ENCODE measurements at regions not wholly inside any gene's neighbourhood (a gene's known extent, or its start where the extent isn't known, plus 50 kb on each side); places are given as distances from the start of the nearest gene placed in this dataset.

DNA sequence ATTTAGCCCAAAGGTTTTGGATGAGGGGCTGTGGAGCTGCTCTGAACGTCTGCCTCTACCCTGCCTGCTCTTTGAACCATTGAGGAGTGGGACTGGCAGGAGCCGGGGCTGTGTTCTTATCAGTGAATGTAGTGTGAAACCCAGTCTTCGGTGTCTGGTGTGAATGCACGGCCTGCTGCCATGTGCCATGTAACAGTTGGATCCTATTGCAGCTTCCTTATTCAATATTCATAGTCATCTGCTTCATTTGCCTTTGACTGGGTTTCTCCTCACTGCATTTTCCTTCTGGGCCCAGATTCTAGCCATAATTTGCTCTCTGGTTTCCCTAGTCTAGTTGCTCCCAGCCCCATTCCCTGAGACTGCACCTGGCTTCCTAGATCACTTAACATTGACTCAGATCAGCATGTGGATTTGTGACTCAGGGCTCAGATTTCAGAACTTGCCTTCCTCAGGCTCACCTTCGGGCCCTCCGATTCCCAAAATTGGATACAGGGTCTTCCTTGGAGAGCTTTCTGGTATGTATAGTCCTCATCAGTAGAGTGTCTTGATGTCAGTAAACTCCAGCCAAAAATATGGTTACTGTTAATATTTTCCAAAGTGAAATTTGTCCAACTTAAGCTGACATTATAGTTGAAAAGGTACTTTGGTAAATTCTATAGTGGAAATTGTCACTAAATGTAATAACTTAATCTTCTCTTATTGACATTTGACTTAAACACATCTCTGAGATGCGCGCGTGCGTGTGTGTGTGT lies 94.0 kb upstream of the DDIT4L start:
- no peak for DNase-seq (ENCODE audit: low read depth)

DNA sequence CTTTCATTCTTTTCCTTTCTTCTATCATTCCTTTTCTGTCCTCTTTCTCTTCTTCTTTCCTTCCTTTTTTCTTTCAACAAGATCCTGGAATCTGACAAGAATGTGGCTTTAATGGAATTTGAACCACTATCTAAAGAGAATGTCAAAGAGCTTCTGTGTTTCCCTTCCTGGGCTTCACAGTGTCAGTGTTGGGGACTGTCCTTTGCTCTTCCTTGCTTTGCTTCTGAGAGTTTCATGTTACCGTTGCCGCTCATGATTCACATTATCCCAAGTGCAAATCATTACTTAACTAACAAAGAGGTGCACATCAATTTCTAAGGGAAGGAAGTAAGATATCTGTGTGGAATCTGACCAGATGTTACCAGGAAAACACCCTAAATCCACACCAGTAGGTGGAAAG lies 90.5 kb upstream of the DDIT4L start:
- no peak for DNase-seq (ENCODE audit: low read depth)

DNA sequence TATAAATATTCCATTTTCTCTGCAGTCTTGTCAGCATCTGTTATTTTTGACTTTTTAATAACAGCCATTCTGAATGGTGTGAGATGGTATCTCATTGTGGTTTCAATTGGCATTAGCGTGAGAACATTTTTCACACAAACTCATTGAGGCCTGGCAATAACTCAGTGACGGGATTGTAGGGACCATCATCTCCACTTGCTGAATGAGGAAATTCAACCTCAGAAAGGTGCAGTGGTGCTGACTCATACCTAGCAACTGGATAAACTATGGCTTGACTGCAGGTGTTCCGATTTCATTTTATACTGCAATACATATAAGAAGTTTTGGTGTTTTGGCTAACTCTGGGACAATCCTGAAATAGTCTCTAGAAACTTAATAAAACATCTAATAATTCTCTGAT lies 88.3 kb upstream of the DDIT4L start:
- DNase-seq (ENCODE audit: low read depth): no peak

DNA sequence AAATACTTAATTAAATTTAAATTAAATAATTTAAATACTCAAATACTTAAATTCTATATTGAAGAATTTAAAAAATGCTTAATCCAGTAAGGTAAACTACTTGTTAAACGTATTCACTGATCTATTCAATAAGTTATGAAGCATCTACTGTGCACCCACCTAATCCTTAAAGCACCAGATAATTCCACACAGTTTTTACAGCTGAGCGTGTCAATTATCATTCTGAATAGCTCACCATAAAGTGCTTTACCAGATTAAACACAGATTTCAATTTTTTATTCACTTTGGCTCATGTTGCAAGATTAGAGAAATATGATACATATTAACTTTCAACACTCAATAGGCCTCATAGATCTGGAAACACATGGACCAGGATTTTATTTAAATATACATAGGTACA lies 79.2 kb upstream of the DDIT4L start:
- no peak for DNase-seq (ENCODE audit: low read depth)

DNA sequence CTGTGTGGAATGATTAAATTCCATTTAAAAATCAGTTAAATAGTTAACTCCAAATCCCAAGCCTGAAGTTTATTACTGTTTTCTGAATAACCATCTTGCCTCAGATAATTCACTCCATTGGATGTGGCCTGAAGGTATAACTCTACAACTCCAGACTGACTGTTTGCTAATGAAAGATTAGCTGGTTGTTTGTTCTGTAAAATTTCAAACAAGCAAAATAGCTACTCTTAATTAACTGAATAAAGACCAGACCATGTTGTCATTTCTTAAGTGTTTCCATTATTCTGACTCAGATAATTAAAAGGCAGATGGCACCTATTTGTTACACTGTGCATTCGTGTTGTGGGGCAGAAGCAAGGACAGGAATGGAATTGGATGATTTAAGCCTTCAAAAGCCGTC lies 78.5 kb upstream of the DDIT4L start:
- DNase-seq (ENCODE audit: low read depth): no peak

DNA sequence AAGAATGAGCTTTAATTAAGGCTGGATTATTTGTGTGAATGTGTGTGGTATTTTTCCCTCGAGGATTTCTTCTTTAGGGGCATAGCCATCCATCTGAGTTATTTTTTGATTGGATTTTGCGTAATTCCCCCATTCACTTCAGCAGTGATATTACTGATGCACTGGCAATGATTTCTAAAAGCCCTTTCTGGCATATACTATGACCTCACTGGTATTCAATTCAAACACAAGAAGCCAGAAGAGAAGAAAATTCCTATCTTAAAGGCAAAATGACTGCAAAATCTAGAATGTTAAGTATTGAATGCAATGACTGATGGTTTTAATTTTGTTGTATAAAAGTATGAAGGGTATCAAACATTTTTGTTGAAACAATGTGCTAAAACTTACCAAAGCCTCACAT lies 71.1 kb upstream of the DDIT4L start:
- no peak for DNase-seq (ENCODE audit: low read depth)

DNA sequence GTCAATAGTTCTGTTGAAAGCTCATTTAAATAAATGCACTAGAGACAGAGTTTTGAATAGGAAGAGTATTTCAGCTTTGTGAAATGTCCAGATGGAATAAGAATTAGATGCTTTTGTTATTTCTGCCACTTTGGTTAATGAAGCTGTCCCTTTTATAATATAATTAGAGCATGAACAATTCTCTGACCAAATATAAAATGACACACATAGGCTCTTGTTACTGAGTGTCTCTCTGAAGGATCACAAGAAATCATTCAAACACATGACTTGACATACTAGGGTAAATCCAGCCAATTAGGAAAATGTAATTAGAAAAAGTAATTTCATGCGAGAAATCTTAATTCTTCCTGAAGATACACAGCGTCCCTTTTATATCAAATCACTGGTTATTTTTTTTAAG lies 68.4 kb upstream of the DDIT4L start:
- DNase-seq (ENCODE audit: low read depth): no peak

DNA sequence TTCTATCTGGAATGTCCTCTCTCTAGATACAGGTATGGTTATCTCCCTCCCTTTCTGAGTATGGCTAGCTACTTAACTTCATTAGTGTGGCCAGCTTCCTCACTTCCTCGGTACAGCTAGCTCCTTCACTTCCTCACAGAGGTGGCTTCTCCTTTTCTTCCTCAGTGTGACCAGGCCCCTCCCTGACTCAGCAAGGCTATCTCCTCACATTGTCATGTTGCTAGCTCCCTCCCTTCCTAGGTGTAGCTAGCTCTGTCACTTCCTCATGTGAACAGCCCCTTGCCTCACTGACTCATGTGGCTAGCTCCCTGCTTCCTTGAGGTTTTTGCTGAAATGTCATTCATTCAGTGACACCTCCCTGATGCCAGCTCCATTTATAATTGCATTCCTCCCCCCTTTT lies 67.3 kb upstream of the DDIT4L start:
- DNase-seq (ENCODE audit: low read depth): no peak

DNA sequence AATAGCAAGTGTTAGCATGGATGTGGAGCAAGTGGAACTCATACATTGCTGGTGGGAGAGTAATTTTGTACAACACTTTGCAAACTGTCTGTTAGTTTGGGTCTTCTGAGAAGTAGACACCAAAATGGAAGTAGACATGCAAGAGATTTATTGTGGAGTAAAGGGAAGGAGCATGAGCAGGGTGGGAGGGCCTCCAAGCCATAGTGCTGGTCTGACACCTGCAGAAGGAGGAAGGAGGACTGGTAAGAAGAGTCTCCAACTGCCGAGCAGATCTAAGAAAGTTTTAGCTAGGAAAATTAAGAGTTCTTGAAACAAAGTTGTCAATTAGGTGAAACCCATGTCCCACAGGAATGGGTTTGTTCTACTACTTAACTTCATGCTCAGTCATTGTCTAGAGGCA lies 64.0 kb upstream of the DDIT4L start:
- no peak for DNase-seq (ENCODE audit: low read depth)

DNA sequence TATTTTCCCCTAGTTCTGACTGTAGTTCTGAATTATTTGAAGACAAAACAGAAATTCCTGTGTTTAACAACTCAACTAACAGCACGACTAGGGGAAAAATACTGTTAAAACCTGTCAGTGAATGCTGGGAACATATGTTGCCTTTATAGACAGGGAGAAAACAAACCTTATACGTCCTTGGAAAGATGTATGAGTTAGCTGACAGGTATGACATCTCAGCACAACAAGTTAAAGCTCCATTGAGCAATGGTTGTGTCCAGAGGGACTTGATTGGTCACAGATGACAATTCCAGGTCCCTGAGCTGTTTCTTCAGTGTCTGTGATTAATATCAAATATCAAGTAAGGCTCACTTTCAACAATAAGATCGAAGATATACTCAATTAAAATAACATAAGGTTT lies 58.2 kb upstream of the DDIT4L start:
- no peak for DNase-seq (ENCODE audit: low read depth)

DNA sequence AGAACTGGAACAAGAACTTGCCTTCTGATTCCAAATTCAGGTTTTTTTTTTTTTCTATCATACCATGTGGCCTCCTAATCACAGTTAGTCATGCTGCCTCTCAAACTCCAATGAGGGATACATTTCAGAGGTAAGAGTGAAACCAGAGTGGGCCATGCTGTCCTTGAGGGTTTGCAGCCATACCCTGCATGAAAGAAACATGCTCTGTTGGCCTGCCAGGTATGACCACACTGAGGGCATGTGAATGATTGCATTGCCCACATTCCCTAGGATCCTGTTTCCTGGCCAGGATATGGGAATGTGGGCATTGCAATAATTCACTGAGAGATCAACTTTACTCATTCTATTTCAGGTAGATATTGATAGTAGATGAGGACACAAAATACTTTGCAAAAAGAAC lies 56.4 kb upstream of the DDIT4L start:
- DNase-seq (ENCODE audit: low read depth): no peak

DNA sequence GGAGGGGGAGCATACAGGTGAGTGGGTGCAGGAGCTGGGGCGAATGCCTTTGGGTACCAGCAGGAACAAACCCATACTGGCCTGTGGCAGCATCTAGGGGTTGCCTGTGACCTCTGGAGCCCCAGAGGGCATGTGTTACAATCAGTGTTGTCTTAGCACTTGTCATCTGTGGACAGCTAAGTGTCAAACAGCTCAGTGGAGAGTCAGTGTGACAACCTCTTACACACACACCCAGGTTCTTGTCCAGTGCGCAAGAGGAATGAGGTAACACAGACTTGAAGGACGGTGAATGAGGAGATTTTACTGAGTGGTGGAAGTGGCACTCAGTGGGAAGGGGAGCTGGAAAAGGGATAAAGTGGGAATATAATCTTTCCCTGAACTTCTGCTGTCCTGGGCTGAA lies 54.1 kb upstream of the DDIT4L start:
- DNase-seq (ENCODE audit: low read depth): no peak
